NCI-H510A treated with DMSO at 0.1 percent for 48 hours (cell line): ENCODE measurements at regions not wholly inside any gene's neighbourhood (a gene's known extent, or its start where the extent isn't known, plus 50 kb on each side); places are given as distances from the start of the nearest gene placed in this dataset.
"Not testable (repeated sequence)": the region's sequence is repeated elsewhere in the genome, so short reads cannot be mapped to it uniquely, and the experiment has no call there.

Experiments
- DNase-seq: peaks from one replicate; lab custom pipeline; 2025; lab: John Stamatoyannopoulos, UW

GRCh38 chr6:1230689-1231605, 81.0 kb upstream of the FOXQ1 start:
- DNase-seq = no peak

GRCh38 chr6:1230281-1230680, 81.6 kb upstream of the FOXQ1 start:
- no peak for DNase-seq

DNA sequence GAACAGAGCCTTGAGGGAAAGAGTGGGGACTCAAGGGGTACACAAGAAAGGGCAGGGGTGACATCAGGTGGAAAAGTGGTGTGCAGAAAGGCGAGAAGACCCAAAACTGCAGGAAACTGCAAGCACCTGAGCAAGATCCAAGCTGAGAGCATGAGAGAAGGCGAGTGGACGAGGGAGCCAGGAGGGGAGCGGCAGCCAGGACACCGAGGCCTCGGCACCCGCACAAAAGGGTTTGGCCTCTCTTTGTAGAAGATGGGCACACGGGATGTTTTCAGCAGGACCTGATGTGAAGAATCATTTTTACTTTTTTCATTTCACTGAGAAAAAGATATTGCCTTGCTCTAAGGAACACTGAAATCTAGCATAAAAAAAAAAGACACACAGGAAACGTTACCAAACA, 82.1 kb upstream of the FOXQ1 start:
- no peak for DNase-seq

DNA sequence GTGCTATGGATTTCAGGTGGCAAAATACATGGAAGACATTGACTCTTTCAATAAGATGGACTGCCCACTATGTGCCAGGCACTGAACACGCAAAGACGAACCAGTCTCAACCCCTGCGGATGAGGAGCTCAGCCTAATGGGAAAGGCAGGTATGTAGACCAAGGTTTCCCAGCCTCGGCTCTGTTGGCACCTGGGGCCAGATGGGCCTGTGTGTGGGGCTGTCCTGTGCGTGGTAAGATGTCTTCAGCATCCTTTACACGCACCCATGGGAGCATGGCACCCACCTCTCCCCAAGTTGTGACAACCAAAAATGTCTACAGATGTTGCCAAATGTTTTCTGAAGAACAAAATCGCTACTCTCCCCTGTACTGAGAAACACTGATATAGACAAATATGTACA, 82.6 kb upstream of the FOXQ1 start:
- no peak for DNase-seq

DNA sequence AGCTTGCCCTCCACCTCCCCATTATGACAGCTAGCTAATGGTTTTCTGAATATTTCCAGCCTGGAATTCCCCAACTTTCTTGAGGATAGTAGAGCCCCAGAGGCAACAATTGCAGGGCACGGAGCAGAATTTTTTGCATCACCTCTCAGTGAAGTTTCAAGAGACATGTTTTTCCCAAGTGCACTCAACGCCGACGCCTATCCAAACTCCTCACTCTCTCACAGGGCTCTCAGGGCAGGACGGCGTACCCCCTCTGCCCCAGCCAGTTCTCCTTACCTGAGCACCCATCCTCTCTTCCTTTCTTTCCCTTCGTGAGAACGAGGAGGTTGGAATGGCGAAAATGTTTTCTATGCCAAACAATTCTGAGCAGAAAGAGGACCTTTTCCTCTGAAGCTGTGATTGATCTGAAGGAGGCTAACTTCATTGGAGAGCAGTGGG, 83.1 kb upstream of the FOXQ1 start:
- DNase-seq = no peak

DNA sequence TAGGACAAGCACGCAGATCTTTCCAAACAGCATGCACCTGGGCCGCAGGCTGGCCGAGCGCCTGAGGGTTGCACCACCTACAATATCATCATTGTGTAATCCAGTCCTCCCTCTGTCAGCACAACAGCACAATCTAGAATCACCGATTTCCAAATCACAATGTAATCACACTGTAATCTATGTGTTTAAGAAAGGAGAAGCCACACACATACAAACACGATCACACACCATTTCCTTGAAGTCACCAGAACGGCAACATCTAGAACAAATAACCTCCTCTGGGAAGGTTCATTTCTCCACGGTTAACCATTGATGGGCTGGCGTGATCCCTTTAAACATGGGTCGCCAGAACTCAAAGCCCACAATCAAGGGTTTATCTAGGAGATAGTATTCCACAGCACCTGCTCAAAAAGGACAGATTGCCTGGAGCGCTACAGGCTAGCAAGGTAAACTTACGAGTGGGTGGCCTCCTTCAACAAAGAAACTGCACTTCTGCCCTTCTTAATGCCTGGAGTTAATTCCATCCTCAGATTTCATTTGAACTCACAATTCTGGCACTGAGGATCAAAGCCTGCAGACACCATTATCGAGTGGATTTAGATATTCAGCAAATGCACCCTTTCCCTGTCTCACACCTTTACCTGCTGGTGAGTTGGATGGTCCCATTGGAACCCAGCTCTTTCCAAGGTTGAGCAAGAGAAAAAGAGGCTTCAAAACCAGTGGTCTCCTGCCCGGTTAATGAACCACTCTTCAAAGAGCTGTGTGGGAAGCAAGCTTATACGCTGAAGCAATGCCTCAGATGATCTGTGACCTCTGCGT, 83.8 kb upstream of the FOXQ1 start:
- no peak for DNase-seq

DNA sequence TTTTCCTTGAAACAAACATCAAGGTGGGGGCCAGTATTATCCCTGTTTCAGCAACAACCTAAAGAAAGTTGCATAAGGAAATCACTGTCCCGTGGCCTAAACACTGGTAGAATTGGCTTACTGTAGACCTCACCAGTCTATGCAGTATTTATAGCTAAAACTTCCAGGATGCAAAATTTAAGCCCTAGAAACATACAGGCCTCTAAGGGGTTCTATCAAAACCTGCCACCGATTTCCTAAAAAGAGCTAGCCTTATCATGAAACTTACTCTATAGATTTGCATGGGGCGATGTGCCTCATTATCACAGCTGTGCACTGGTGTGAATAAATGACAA, 84.3 kb upstream of the FOXQ1 start:
- no peak for DNase-seq

GRCh38 chr6:1226277-1227099, 85.4 kb upstream of the FOXQ1 start:
- no peak for DNase-seq

DNA sequence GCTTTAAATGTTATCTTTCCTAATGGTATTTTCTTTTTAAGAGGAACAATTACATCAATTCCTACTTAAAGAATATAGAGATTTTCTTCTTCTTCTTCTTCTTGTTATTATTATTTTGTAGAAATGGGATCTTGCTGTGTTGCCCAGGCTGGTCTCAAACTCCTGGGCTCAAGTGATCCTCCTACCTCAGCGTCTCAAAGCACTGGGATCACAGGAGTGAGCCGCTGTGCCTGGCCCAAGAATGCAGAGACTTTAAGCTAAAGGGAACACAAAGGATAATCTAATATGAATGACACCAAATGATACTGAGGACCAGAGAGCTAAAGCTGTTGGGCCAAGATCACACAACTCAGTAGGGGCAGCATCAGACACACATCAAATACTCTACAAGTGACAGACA, 87.4 kb upstream of the FOXQ1 start:
- no peak for DNase-seq

- no peak for DNase-seq
Observed at GRCh38 chr6:1222728-1223595, 88.9 kb upstream of the FOXQ1 start.

DNA sequence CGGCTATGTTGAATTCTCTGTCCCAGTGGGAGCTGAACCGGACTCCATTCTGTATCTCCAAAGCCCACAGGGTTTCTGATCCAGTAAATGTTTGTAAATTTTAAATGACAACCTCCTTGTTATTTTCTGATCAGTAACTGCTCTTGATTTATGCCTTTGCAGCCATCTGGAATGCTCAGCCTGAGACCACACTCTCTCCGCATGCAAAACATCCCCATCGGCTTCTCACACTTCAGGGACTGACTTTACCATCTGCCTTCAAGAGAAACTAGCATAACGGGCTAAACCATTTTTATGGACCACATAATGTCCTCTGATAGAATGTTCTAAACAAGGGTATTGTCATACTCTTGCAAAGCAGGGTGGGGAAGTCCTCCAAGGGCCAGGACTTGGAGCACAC, 94.5 kb upstream of the FOXQ1 start:
- no peak for DNase-seq

GRCh38 chr6:1216488-1216974, 95.4 kb upstream of the FOXQ1 start:
- DNase-seq = no peak

- no peak for DNase-seq
Observed at GRCh38 chr6:1215884-1216487, 95.9 kb upstream of the FOXQ1 start.

DNA sequence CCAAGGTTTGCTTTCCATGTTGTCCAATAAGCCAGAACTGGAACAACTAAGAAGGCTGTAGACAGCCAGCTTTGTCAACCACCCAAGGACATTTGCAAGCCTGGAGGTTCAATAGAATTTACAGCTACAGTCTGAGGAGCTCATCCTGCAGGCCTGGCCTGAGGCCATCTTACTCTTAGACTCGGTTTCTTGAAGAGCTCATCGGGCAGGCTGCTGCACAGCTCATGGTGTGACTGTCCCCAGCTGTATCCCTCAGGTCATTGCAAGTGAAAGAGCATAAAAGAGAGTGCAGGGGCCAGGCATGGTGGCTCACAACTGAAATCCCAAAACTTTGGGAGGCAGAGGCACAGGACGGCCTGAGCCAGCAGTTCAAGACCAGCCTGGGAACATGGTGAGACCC, 96.9 kb upstream of the FOXQ1 start:
- DNase-seq = no peak

GRCh38 chr6:1212919-1213318, 99.0 kb upstream of the FOXQ1 start:
- no peak for DNase-seq

DNA sequence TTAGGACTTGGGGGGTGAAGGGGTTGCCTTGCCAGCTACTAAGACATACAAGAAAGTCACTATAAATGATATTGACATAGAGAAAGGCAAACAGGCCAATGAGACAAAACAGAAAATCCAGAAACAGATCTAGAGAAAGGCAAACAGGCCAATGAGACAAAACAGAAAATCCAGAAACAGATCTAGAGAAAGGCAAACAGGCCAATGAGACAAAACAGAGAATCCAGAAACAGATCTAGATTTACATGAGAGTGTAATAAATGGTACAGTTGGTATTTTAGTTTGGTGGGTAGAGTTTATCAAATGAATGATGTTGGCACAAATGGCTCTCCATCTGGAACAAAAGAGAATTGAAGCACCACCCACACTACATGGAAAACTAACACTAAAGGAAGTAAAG, 99.8 kb upstream of the FOXQ1 start:
- DNase-seq = not testable (repeated sequence)

GRCh38 chr6:1210631-1211030, 101.3 kb upstream of the FOXQ1 start:
- DNase-seq = not testable (repeated sequence)

GRCh38 chr6:1208876-1209275, 103.0 kb upstream of the FOXQ1 start:
- DNase-seq = no peak

- no peak for DNase-seq
Observed at GRCh38 chr6:1203546-1203945, 108.4 kb upstream of the FOXQ1 start.

DNA sequence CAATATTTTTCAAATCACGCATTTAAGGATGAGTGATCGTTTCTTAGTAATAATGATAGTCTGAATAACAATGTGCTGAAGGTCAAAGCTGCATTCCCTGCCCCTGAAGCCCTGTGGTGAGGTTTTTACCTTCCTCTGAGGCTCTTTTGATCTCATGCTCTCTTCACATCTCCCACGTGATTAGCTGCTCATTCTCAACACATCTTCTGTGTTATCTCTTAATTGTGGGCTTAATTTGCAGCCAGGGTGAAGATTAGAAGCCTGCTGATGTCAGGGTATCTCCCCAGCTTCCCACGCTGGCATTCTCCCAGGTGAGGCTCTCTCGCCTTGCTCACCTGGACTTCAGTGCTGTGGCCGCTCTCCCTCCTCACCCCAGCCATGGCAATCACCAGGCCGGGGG, 109.7 kb upstream of the FOXQ1 start:
- no peak for DNase-seq
